ENCODE measurements at regions not wholly inside any gene's neighbourhood (a gene's known extent, or its start where the extent isn't known, plus 50 kb on each side); places are given as distances from the start of the nearest gene placed in this dataset.

DNA sequence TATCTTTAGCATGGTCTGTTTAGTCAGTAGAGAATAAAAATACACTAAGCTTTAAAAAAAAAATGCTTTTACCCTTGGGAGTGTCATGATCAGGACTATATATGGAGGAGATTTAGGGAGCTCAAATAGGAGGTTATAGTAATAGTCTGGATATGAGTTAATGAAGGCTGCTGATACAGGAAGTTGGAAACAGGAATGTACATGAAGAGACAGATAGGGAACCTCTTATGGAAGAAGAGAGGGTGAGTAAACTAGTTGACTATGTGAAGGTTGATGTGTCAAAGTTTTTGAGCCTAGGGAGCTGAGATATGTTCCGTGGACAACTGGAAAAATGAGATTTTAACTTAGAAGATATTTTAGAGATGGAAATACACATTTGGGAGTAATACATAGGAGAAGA, 472.0 kb upstream of the FZD8 start:
- no peak for DNase-seq (ENCODE audit: low spot score)

DNA sequence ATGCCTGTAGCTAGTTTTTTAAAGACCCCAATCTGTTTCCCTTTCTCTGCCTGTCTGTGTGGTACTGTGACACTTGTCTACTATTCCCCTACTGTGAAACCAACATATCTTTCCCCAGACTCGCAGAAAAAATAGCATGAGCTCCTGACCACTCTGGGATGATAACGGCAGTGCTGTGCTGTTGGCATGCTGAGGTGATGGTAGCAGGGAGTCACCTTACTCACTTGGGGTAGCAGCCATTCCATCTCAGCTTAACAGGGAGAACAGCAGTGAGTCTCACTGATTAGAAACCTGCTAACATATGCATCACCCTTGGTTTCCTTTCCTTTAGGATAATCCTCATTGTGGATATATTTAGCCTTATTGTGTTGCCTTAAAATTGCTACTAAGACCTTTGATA, 469.6 kb upstream of the FZD8 start:
- DNase-seq (ENCODE audit: low spot score): no peak

DNA sequence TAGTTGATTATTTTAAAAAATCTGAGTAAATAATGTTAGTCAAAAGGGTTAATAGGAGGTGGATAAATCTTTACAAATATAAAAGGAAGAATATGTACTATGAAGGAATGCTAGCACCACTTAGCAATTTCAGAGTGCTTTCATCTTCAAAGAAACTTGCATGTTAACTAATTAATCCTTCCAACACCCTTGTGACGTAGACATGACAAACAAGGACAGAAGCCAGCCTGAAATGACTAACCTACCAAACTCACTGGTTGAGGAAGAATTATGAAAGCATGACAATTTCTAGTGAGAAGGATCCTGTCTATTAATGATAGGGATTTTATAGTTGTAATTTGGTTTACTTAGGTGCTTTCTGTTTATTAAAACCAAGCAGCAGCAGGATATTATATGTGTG, 468.0 kb upstream of the FZD8 start:
- no peak for DNase-seq (ENCODE audit: low spot score)

DNA sequence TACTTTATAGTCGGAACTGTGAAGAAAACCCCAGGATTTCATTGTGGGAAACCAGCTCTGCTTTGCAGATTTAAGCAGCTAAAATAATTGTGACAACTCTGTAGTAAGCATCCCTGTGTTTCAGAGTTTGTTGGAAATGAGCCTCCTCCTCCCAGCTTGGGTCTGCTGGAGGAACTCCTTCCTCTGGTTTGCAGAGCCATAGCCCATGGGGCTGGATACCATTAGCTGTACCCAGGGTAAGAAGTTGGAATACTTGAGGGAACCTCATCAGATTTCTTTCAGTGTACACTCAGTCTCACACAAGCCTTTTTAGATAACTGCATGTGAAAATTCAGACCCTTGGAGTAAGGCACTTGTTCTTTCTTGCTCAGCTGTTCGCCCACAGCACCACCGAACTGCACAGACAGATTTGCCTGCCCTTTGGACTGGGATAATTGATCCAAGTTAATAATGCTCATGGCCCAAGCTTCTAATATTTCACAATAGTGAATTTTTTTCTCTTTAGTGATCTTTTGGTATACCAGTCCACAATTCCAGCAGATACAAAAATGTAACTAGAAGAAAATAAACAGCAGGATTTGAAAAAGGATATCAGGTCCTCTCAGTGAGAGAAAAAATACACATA, 467.4 kb upstream of the FZD8 start:
- no peak for DNase-seq (ENCODE audit: low spot score)

DNA sequence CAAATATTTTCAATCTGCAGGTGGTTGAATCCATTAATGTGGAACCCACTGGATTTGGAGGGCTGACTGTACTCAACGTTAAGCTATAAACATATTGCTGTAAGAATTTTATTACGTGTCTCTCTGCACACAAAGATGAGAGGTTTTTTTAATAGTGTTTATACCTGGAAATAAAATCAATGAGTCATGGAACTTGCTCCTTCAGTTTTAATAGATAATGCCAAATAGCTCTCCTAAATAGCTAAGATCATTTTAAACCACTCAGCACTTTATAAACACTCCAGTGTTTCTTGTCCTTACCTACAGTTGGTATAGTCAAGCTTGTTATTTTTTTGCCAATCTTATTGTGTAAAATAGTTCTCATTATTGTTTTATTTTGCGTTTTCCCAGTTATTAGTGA, 455.6 kb upstream of the FZD8 start:
- no peak for DNase-seq (ENCODE audit: low spot score)

DNA sequence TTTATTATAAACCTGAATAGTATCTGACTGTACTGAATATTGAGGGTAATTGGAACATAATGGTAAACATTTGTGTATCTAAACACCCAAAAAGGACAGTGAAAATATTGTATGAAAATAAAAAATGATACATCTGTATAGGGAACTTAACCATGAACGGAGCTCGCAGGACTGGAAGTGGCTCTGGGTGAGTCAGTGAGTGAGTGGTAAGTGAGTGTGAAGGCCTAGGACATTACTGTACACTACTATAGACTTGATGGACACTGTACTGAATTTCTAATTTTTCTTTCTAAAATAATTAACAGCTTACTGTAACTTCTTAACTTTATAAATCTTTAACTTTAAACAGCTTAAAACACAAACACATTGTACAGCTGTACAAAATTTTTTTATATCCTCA, 454.5 kb upstream of the FZD8 start:
- no peak for DNase-seq (ENCODE audit: low spot score)

DNA sequence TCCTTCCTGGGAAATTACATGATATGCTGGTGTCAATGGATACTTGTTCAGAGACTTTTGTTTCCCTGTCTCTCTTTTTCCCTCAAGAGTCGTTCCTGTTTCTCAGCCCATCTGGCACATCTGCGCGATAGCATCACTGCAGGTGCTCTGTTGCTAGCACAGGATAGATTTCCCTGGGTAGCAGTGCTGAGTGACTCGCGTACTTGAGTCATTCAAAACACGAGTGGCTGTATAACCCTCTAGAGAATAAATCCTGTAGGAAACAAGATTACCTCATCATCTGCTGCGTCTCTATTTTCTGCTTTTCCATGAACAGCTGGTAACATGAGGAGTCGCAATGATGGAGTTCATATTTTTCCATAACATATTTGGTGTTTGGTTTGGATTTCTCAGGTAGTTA, 452.0 kb upstream of the FZD8 start:
- DNase-seq (ENCODE audit: low spot score): no peak

DNA sequence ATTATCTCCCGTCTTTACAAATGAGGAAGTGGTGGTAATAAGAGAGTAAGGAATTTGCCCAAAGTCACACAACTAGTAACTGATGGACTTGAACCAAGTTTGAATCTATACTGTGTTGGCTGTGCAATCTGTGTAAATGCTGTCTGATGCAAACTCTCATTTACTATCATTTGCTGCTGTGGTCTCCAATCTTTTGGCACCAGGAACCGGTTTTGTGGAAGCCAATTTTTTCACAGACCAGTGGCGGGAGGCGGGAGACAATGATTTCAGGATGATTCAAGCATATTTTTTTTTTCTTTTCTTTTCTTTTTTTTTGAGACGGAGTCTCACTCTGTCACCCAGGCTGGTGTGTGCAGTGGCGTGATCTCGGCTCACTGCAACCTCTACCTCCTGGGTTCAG, 450.0 kb upstream of the FZD8 start:
- no peak for DNase-seq (ENCODE audit: low spot score)

DNA sequence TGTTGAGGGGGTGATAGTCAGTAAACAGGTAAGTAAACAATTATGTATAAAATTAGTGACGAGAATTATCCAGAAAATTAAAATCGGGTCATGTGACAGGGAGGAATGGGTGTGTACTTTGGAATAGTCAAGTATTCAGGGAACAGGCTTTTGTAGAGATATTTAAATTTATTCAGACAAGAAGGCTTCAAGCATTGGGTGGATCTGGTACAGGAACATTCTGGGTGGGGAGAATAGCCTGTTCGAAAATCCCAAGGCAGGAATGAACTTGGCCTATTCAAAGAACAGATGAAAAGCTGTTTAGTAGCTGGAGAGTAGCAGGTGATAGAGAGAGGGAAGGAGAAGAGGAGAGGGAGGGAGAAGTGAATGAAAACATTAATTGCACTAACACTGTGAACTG, 448.9 kb upstream of the FZD8 start:
- no peak for DNase-seq (ENCODE audit: low spot score)

DNA sequence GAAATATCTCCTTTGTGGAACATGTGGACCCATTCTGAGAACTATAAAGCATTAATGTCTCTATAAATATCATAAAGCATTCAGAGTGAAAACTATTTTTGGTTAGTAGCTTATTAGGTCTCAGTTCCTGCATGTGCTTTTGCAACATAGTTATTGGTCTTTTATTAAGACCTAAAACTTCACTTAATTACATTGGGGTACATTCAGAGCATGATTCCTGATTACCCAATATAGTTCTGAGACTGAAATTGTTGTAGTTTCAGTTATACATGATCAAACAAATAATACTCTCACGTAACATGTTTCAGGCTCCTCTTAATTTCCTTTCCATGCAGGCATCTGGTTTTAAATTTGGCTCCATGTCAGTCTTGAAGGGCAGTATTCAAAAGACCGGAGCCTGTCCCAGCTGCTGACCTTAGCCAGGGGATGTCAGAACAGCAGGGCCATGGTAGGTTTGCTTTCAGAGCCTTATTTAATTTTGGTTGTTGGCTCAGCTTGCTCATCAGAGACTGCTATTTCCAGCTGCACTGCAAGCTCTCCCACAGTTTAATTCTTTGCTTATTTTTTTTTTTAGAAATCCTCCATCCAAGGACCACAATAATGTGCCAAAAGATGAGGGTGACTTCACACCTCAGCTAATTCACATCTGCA, 447.8 kb upstream of the FZD8 start:
- no peak for DNase-seq (ENCODE audit: low spot score)

DNA sequence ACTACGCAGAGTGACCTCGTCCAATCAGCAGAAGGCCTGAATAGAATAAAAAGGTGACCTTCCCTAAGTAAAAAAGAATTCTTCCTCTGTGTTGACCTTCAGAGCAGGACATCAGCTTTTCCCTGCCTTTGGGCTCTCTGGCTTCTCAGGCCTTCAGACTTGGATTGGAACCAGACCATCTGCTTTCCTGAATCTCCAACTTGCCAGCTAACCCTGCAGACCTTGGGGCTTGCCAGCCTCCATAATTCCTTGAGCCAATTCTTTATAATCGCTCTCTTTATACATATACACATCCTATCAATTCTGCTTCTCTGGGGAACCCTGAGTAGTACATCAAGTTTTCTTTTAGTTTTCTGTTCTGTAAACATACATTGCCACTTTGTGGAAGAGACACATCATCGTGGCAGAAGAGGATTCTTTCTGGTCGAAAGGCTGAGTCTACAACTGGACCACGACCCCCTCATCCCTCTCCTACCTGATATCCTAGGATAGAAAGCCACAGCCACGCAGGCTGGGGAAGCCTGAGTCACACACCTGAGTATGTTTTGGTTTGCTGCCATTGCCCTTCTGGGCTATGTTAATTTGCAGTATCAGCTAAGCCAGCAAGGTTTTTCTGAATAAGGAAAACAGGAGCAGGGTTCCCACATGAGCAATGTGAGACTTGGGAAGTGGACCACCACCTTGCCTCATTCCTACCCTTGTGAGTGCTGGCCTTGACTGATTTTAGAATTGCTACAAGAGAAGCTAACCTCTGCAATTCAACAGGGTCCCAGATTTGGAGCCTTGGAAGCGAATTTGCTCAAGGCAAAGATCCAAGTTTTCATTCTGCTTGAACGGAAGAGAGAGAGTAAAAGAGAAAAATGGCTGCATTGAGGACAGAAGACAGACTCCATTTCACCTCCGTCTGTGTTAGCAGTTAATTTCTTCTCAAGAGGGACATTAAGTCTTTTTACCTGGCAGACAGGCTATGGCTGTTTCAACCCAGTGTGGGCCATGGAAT, 445.2 kb upstream of the FZD8 start:
- DNase-seq (ENCODE audit: low spot score): no peak

DNA sequence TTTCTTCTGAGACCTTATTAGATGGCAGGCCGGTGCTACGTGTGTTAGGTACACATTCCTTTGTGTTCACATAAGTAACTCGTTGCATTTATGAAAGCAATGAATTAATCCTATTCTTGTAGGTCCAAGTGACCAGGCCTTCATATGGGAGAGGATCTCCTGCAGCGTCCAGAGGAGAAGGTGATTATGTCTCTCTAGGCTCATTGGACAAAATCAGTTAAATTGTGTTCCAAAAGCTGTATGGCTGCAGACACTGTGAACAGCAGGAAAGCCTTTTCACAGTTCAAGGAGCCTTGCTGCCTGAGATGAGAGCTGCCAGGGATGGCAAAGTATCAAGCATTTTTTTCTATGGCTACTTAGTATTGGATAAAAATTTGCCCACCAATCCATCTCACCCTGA, 433.1 kb upstream of the FZD8 start:
- DNase-seq (ENCODE audit: low spot score): no peak

DNA sequence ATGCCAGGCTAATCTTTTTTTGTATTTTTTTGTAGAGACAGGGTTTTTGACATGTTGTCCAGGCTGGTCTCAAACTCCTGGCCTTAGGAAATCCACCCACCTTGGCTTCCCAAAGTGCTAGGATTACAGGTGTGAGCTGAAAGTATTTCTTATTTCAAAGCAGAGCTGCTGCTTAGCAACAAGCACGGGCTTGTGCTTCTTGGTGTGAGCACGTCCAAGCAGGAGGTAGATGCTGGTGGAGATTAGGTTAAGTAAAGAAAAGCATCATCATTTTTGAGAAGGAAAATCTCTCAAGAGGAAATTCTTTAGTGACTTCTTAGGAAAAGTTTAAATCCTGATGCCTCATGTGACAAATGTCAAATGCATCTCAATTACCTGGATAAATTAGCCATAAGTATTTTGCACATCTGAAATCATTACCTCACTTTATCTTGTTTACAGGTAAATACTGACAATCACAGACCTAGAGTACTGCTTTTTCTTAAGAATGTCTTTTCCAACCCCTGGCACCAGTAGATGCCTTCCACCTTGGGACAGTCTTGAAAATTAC, 431.8 kb upstream of the FZD8 start:
- no peak for DNase-seq (ENCODE audit: low spot score)

DNA sequence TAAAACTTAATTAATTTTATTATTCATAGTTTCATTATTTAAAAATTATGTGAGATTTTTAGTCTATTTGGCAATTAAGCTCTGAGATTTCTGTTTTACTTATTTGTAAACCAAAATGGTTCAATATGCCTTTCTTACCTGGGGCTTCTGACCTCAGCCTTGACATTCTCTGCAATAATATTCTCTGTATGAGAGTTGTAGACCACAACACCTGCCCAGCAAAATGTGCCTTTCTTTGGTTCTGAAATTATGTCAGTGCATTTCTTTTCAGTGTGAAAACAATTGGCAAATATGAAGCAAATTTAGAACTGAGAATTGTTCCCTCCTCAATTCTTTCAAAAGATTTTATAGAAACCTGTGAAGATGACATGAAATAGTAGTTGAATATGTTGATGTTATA, 426.4 kb upstream of the FZD8 start:
- no peak for DNase-seq (ENCODE audit: low spot score)

DNA sequence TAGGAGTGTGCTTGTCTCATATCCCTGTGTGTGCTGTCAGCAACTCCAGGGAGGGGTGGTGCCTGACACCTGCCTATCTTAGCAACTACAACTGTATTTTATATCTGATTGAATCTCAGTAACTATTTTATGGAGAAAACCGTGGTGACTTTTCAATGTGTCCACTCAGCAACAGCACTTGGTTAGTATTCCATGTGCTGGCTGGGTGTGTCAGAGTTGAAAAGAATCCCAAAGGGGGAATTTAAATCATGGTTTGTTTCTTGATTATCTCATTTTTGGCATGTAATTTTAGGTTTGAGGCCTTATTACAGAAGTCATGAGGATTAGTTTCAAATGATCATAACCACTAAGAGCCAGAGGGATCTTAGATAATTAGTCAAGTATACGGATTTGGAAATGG, 425.7 kb upstream of the FZD8 start:
- DNase-seq (ENCODE audit: low spot score): no peak

DNA sequence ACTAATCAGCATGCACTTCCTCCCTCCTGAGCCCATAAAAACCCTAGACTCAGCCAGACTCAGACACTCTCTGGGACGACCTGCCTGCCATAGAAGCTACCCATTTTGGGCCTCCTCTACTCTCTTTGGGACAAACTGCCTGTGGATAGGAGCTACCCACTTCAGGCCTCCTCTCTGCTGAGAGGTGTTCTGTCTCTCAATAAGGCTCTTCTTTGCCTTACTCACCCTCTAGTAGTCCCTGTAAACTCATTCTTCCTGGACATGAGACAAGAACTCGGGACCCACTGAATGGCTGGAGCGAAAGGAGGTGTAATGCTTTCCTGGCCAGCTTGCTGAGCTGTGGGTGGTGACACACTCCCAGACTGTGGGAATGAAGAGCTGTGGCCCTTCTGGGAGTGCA, 424.8 kb upstream of the FZD8 start:
- no peak for DNase-seq (ENCODE audit: low spot score)

DNA sequence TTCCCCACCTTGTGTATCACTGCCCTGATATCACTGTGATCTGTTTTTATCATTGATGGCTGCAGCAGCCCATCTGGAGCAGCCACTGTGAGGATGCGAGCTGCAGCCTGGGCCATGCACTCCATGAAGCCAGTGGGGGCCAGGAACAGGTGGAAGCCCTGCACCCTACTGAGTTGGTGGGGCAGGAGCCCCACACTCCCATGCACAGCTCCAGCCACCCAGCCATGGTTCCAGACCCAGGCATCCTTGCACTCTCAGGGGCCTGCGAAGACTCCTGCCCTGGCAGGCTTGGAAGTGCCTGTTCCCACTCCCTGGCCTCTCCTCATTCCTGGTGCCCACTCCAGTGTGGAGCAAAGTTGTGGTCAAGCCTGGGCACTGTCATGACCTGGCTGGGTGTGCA, 424.0 kb upstream of the FZD8 start:
- DNase-seq (ENCODE audit: low spot score): no peak

DNA sequence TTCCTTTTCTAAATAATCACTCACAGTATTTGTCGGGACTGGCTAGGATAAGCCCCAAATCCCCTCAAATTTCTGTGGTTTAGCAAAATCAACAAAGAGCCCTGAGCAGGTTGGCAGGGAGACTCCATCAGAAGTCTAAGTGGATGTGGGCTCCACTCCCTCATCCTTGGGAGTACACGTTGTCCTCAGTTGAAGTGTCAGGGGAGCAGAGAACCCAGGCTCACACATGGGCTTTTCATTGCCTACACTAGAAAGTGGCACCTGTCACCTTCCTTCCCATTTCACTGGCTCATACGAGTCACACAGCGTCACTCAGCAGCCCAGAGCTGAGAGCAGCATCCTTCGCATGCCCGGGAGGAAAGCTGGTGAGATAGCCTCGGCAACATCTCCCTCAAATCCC, 421.3 kb upstream of the FZD8 start:
- no peak for DNase-seq (ENCODE audit: low spot score)

DNA sequence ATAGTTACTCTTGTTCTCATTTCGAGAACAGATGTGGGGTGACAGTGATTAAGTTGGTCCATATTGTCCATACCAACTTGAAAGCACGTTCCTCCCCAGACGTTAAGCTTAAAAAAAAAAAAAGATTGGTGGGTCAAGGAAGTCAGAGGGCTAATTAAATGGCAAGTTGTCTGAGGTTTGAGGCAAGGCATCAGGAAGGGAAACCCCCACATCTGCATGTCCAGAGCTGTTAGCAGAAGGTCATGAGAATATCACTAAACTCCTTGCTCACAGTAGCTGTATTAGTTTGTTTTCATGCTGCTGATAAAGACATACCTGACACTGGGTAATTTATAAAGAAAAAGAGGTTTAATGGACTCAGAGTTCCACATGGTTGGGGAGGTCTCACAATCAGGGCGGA, 415.6 kb upstream of the FZD8 start:
- no peak for DNase-seq (ENCODE audit: low spot score)

DNA sequence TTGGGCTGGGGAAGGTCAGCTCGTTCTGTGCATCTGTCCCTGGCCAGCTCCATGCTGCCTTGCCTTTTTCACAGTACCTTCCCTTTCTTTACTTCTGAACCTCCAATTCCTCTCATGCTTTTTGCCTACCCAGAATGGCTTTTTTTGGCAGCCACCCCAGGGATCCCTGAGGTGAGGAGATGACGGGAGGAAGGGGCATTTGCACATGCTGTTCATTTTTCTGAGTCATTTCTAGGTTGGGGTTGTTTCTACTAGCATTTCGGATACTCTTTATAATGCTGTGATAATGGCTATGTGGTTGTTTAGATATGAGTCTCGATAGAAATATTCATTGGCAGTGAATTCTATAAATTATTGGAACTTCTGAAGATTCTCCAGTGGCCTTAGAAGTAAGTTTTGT, 415.1 kb upstream of the FZD8 start:
- no peak for DNase-seq (ENCODE audit: low spot score)

DNA sequence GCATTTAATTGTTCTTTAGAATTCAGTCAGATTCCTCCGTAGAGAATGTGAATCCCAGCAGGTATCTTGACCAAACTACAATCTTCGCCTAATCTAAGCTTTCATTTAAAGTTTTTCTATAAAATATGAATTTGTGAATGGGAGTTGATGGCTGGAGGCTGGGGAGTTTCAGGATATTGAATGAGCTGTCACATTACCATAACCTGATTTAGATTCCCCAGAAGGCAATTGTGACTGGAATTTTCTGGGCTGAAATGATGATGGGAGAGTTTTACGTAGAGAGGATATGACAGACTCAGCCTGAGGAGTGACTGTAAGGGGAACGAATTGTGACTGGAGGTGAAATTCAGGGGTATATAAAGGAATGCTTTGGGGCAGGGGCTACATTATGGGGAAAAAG, 411.7 kb upstream of the FZD8 start:
- DNase-seq (ENCODE audit: low spot score): no peak

DNA sequence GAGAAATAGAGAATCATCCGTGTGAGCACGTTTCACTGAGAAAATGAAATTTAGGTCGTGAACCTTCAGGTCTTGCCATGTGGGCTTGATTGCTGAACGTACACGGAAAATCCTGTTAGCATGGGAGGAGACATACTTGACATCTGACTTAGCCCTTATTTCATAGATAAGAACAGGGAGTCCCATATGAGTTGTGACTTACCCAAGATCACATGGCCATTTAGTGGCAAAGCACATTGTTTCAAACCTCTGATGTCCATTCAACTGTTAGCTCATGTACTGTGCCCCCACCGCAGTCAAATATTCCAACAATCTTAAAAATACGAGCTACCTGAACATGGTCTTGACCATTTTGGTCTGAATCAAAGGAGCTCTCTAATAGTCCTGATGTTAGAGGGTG, 411.2 kb upstream of the FZD8 start:
- no peak for DNase-seq (ENCODE audit: low spot score)

DNA sequence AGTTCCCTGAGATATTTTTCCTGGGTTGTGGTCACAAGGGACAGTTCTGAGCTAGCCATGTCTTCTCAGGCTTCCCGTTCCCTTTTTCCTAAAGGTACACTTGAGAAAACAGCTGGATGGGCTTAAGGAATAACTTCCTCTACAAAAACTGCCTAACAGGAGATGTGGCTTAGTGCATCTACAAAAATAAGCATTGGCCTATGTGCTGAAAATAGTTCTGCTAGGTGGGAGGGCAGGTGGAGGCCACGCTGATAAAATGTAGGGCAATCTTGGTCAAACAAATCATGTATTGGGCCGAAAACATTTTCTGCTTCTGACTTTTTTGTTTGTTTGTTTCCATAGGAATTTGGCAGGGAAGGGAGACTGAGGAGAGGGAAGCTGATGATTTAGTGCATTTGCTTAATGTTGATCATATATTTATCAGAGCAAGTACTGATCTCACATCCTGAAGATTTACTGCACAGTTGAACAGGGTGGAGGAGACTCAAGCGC, 409.4 kb upstream of the FZD8 start:
- DNase-seq (ENCODE audit: low spot score): no peak
